ENCODE measurements at regions not wholly inside any gene's neighbourhood (a gene's known extent, or its start where the extent isn't known, plus 50 kb on each side); places are given as distances from the start of the nearest gene placed in this dataset.
"Not testable (repeated sequence)": the region's sequence is repeated elsewhere in the genome, so short reads cannot be mapped to it uniquely, and the experiment has no call there.

GRCh38 chr7:22040923-22041595 lies 95.4 kb upstream of the CDCA7L start:
- DNase-seq (ENCODE audit: low spot score) = no peak
- no peaks in the 10 kb centered on the region for H3K36me3 Mint-ChIP-seq (ENCODE audit: low read depth)

DNA sequence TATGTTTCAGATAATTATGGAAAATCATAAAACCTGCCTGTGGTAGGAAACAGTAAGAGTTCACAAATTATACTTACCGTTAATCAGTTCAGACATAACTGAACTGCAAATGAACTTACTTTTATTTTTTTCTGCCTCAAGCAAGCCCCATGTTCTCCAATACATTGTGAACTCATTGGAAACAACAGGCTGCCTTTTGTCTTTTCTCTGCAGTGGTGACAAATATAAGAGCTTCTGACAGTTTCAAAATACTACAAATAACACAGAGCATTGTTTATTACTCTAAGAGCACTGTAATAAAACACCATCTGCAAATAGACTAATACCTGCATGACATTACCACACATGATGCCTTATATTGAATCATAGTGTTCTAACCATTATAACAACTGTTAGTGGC lies 94.0 kb upstream of the CDCA7L start:
- Mint-ChIP-seq H3K27ac (ENCODE audit: unreplicated experiment) (no peak overlapping the region), H3K4me1 (ENCODE audit: low read depth) (no peaks in the 10 kb centered on the region), H3K27me3 (ENCODE audit: low read depth) (peaks cover 10% of the 10 kb centered on the region), H3K9me3 (ENCODE audit: low read depth) (peaks cover 10% of the 10 kb centered on the region), H3K36me3 (ENCODE audit: low read depth) (no peaks in the 10 kb centered on the region), H3K4me3 (ENCODE audit: unreplicated experiment) (no peak overlapping the region)
- no peak for TF ChIP-seq CTCF (IDR thresholded peaks at IDR 0.05)
- DNase-seq (ENCODE audit: low spot score) = no peak

More at GRCh38 chr7:22040923-22041595, 95.4 kb upstream of the CDCA7L start:
- Mint-ChIP-seq H3K9me3 (ENCODE audit: low read depth) (peaks cover 10% of the 10 kb centered on the region), H3K27ac (ENCODE audit: unreplicated experiment) (no peak overlapping the region), H3K4me1 (ENCODE audit: low read depth) (no peaks in the 10 kb centered on the region), H3K27me3 (ENCODE audit: low read depth) (peaks cover 12% of the 10 kb centered on the region), H3K4me3 (ENCODE audit: unreplicated experiment) (no peak overlapping the region)
- TF ChIP-seq CTCF (IDR thresholded peaks at IDR 0.05) = no peak

- not testable (repeated sequence) for H3K9me3 Mint-ChIP-seq (ENCODE audit: low read depth); DNase-seq (ENCODE audit: low spot score); H3K27me3 Mint-ChIP-seq (ENCODE audit: low read depth); H3K4me1 Mint-ChIP-seq (ENCODE audit: low read depth); H3K36me3 Mint-ChIP-seq (ENCODE audit: low read depth); H3K27ac Mint-ChIP-seq (ENCODE audit: unreplicated experiment); H3K4me3 Mint-ChIP-seq (ENCODE audit: unreplicated experiment)
Observed at GRCh38 chr7:22032356-22032755, 86.7 kb upstream of the CDCA7L start.

DNA sequence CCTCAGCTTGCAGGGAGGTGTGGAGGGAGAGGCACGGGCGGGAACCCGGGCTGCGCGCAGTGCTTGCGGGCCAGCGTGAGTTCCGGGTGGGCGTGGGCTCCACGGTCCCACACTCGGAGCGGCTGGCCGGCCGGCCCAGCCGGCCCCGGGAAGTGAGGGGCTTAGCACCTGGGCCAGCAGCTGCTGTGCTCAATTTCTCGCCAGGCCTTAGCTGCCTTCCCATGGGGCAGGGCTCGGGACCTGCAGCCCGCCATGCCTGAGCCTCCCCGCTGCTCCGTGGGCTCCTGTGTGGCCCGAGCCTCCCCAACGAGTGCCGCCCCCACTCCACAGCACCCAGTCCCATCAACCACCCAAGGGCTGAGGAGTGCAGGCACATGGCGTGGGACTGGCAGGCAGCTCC lies 83.0 kb upstream of the CDCA7L start:
- H3K4me1 Mint-ChIP-seq (ENCODE audit: low read depth); H3K36me3 Mint-ChIP-seq (ENCODE audit: low read depth); H3K27me3 Mint-ChIP-seq (ENCODE audit: low read depth); H3K27ac Mint-ChIP-seq (ENCODE audit: unreplicated experiment); DNase-seq (ENCODE audit: low spot score); H3K9me3 Mint-ChIP-seq (ENCODE audit: low read depth); H3K4me3 Mint-ChIP-seq (ENCODE audit: unreplicated experiment): not testable (repeated sequence)

DNA sequence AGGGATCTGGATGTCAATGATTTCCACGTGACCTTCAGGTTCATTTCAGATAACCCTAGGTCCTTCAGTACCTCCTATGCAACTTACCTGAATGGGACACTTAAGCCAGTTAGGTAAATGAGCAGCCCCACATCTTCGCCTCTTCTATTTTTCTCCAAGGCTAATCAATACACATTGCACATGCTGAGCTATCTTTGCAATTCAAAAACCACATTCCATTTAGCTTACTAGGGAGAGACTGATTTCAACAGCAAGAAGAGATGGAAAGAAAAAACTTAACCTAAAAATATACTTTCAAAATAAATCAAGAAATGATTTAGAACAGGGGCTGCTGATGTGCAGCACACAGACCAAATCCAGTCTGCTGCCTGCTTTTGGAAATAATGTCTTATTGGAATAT lies 81.8 kb upstream of the CDCA7L start:
- Mint-ChIP-seq H3K36me3 (ENCODE audit: low read depth) (no peaks in the 10 kb centered on the region), H3K27ac (ENCODE audit: unreplicated experiment) (no peak overlapping the region), H3K4me3 (ENCODE audit: unreplicated experiment) (no peak overlapping the region), H3K9me3 (ENCODE audit: low read depth) (peaks cover 3% of the 10 kb centered on the region), H3K4me1 (ENCODE audit: low read depth) (no peaks in the 10 kb centered on the region), H3K27me3 (ENCODE audit: low read depth) (peaks cover 7% of the 10 kb centered on the region)
- TF ChIP-seq CTCF (IDR thresholded peaks at IDR 0.05) = no peak
- DNase-seq (ENCODE audit: low spot score) = no peak

GRCh38 chr7:22025983-22026382 lies 80.3 kb upstream of the CDCA7L start:
- no peak for TF ChIP-seq CTCF (IDR thresholded peaks at IDR 0.05)
- Mint-ChIP-seq H3K4me1 (ENCODE audit: low read depth) (no peaks in the 10 kb centered on the region), H3K9me3 (ENCODE audit: low read depth) (peaks cover 3% of the 10 kb centered on the region), H3K36me3 (ENCODE audit: low read depth) (no peaks in the 10 kb centered on the region), H3K27me3 (ENCODE audit: low read depth) (peaks cover 12% of the 10 kb centered on the region), H3K4me3 (ENCODE audit: unreplicated experiment) (no peak overlapping the region), H3K27ac (ENCODE audit: unreplicated experiment) (no peak overlapping the region)
- no peak for DNase-seq (ENCODE audit: low spot score)
